HepG2 (cell line): ENCODE measurements at regions not wholly inside any gene's neighbourhood (a gene's known extent, or its start where the extent isn't known, plus 50 kb on each side); places are given as distances from the start of the nearest gene placed in this dataset.

ENCODE experiments used
- ATAC-seq: fragments of 200-7000 bp; cut with Tn5 transposase; 3 replicates; pipeline ENCODE4 v1.9.1; 2020; ENCODE audit warnings: mild to moderate bottlenecking, moderate library complexity
- BruUV-seq: library from RNA; stranded (reverse); fragments of 400-500 nt; replicated peaks from 2 replicates; lab custom pipeline; 2021; lab: Mats Ljungman, UMichigan
- CTCF ChIA-PET: fragments of 300-600 bp; formaldehyde crosslinking; extraction: SDS; loops from one replicate; lab custom pipeline; 2021; ENCODE audit warnings: low total read pairs, inconsistent platforms, low intra/inter-chr PET ratio; lab: Yijun Ruan, JAX
- POLR2A ChIA-PET: fragments of 350-600 bp; sonication (Branson Sonifier 250); formaldehyde crosslinking; loops from one replicate; lab custom pipeline; 2020; ENCODE audit warnings: antibody characterized with exemption, inconsistent platforms; lab: Yijun Ruan, JAX
- DNase-seq: peaks from one replicate; pipeline ENCODE4 v3.0.0-alpha.2; 2015; ENCODE audit warnings: low spot score
- FAIRE-seq: peaks from 3 replicates; lab custom pipeline; 2011; peaks lifted over from hg19 to GRCh38; lab: Jason Lieb, UNC
- H2AFZ ChIP-seq: one replicate; pipeline ENCODE4 v1.6.1; 2011; ENCODE audit warnings: low read length, inconsistent platforms
- H3K27ac ChIP-seq: fragments of 300-600 bp; 3 replicates; pipeline ENCODE4 v1.8.0; 2011; ENCODE audit warnings: mixed run types, mild to moderate bottlenecking, mixed read lengths, low read length, inconsistent platforms; ENCODE audit not compliant: insufficient read depth; ENCODE audit errors: extremely low read length
- H3K27me3 ChIP-seq, 2 experiments: fragments of 200-600 bp in 1 of 2; 2 replicates in 1 of 2; 3 replicates in 1 of 2; pipeline versions ENCODE4 v1.6.0 to v1.8.0; 2011; ENCODE audit warnings: low read length in 2 of 2, mild to moderate bottlenecking in 2 of 2, moderate library complexity in 2 of 2, inconsistent platforms in 1 of 2; ENCODE audit not compliant: insufficient read depth in 2 of 2, control insufficient read depth in 1 of 2
- H3K36me3 ChIP-seq, 2 experiments: fragments of 200-600 bp in 1 of 2; replicated peaks in 1 of 2; 2 replicates in 1 of 2; 3 replicates in 1 of 2; pipeline versions ENCODE4 v1.5.1 to v1.8.0; 2011; ENCODE audit warnings: low read length in 2 of 2, inconsistent platforms in 1 of 2; ENCODE audit not compliant: insufficient read depth in 2 of 2, control insufficient read depth in 1 of 2
- H3K4me1 ChIP-seq: 2 replicates; pipeline ENCODE4 v1.5.1; 2012; ENCODE audit warnings: low read length, inconsistent platforms; ENCODE audit not compliant: insufficient read depth
- H3K4me2 ChIP-seq: 2 replicates; pipeline ENCODE4 v1.6.0; 2011; ENCODE audit warnings: low read depth, low read length, inconsistent platforms
- H3K4me3 ChIP-seq, 3 experiments: fragments of 200-600 bp in 1 of 3; sonication (generic), shearing (Covaris generic) in 1 of 3; replicated peaks in 1 of 3; 2 replicates each; pipeline ENCODE4 v1.5.1; 2011 to 2016; ENCODE audit warnings: low read length in 3 of 3, inconsistent platforms in 2 of 3, low read depth in 2 of 3, mild to moderate bottlenecking in 2 of 3, control low read depth in 1 of 3, mixed read lengths in 1 of 3; ENCODE audit not compliant: insufficient read depth in 1 of 3
- H3K79me2 ChIP-seq: one replicate; pipeline ENCODE4 v1.6.1; 2011; ENCODE audit warnings: low read length, inconsistent platforms; ENCODE audit not compliant: insufficient read depth
- H3K9ac ChIP-seq: 2 replicates; pipeline ENCODE4 v1.6.0; 2011; ENCODE audit warnings: mild to moderate bottlenecking, low read depth, low read length, inconsistent platforms; ENCODE audit not compliant: insufficient read depth
- H3K9me3 ChIP-seq: 2 replicates; pipeline ENCODE4 v1.5.1; 2012; ENCODE audit warnings: mild to moderate bottlenecking, low read length
- H4K20me1 ChIP-seq: 2 replicates; pipeline ENCODE4 v1.6.0; 2011; ENCODE audit warnings: inconsistent platforms, mild to moderate bottlenecking, low read length, moderate library complexity; ENCODE audit not compliant: insufficient read depth
- CEBPB ChIP-seq: IDR thresholded peaks from 2 replicates; pipeline ENCODE4 v1.6.1; 2011; ENCODE audit warnings: low read depth, low read length, improper control_type of control experiment, borderline replicate concordance
- MAFG ChIP-seq: sonication (generic); formaldehyde crosslinking; IDR thresholded peaks from 2 replicates; pipeline ENCODE4 v1.5.1; 2020; ENCODE audit warnings: mild to moderate bottlenecking, missing genetic modification reagents
- ZFP37 ChIP-seq: sonication (generic); formaldehyde crosslinking; IDR thresholded peaks from 2 replicates; pipeline ENCODE4 v1.4.0; 2020; ENCODE audit warnings: missing genetic modification reagents, borderline replicate concordance
- ZFP41 ChIP-seq: sonication (generic); formaldehyde crosslinking; IDR thresholded peaks from 2 replicates; pipeline ENCODE4 v1.4.0; 2020; ENCODE audit warnings: mild to moderate bottlenecking, missing genetic modification reagents, borderline replicate concordance
- ZNF10 ChIP-seq: sonication (generic); formaldehyde crosslinking; IDR thresholded peaks from 2 replicates; pipeline ENCODE4 v1.4.0; 2020; ENCODE audit warnings: mild to moderate bottlenecking, low read depth, missing genetic modification reagents, borderline replicate concordance
- ZNF234 ChIP-seq: sonication (generic); formaldehyde crosslinking; conservative IDR thresholded peaks from 2 replicates; pipeline ENCODE4 v1.5.1; 2020; ENCODE audit warnings: mild to moderate bottlenecking, missing genetic modification reagents
- ZNF329 ChIP-seq: sonication (generic); formaldehyde crosslinking; IDR thresholded peaks from 2 replicates; pipeline ENCODE4 v1.9.0; 2021; ENCODE audit warnings: low read depth, mild to moderate bottlenecking, missing genetic modification reagents
- ZNF75D ChIP-seq: sonication (generic); formaldehyde crosslinking; IDR thresholded peaks from 2 replicates; pipeline ENCODE4 v1.8.1; 2023; ENCODE audit warnings: missing genetic modification reagents, mild to moderate bottlenecking, borderline replicate concordance
- WGBS: methylation state at CpG from one replicate; pipeline ENCODE4 v1.1.6; 2017; ENCODE audit warnings: low lambda C conversion rate; 5-methylcytosine and 5-hydroxymethylcytosine counted together
- in situ Hi-C: cut with HindIII; loops from 2 replicates; pipeline ENCODE4 v1.10.0; 2017; ENCODE audit warnings: low pct_unique_long_range_greater_than_20kb; ENCODE audit not compliant: extremely low pct_ligation_motif_present
- intact Hi-C: fragments of 100-400 bp; cut with micrococcal nuclease; formaldehyde crosslinking; loops from one replicate; pipeline ENCODE4 v1.10.0; 2022; ENCODE audit not compliant: unreplicated experiment
- TF ChIP-seq, protein P1 (sequence below): IDR thresholded peaks from 2 replicates; pipeline ENCODE4 v1.6.1; 2016; ENCODE audit warnings: missing biosample characterization, missing genetic modification reagents, low read depth

DNA sequence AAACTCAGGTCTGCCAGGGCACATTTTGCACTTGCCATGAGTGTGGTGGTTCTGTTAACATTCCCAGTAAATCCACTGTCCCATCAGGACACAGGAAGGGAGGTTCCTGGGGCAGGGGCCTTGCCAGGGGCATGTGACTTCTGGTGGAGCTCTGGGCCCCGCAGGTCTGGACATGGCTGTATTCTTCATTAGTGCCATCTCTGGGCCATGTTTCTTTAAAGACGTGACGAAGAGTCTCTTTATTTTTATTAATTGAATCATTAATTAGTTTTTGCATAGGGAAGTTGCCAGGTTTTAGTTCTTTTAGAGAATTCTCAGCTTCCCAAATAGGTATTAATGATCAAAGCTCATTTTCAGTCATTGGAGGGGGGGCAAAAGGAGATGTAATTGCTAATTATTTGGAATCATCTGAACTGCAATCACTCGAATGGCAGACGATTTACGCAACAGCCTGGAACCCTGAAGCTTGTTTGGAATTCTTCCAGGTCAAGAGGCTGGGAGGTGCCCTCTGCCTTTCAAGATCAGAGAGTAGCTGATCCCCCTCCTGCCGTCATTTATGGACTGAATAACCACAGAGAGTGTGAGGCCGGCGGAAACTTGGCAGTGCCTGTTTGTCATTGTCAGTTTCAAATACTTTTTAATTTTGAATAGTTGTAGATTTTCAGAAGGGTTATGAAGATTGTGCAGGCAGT is 106.2 kb downstream of the RTP5 start (continued):
- TF ChIP-seq ZNF329, result no peak
- TF ChIP-seq CEBPB, result peak; percentile 56; the same call in 1 of the 2 replicates
- TF ChIP-seq, protein P1, sequence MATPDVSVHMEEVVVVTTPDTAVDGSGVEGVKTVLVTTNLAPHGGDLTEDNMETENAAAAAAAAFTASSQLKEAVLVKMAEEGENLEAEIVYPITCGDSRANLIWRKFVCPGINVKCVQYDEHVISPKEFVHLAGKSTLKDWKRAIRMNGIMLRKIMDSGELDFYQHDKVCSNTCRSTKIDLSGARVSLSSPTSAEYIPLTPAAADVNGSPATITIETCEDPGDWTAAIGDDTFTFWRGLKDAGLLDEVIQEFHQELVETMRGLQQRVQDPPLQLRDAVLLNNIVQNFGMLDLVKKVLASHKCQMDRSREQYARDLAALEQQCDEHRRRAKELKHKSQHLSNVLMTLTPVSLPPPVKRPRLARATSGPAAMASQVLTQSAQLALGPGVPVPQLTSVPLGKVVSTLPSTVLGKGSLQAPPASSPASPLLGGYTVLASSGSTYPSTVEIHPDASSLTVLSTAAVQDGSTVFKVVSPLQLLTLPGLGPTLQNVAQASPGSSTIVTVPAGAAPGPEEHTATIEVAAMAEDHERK (CRISPR knock-in tag), result no peak
- TF ChIP-seq ZNF10 (CRISPR knock-in tag), result no peak
- TF ChIP-seq ZFP41 (CRISPR knock-in tag), result no peak
- TF ChIP-seq, all 625 proteins: peak for 2

GRCh38 chr2:241976296-241976695 is 106.8 kb downstream of the RTP5 start:
- 63% methylated on average over 12 of the region's 12 CpGs for WGBS
- CTCF ChIA-PET, result no interaction called here
- no TSS peak for BruUV-seq

More at GRCh38 chr2:241976296-241976695, 106.8 kb downstream of the RTP5 start:
- ATAC-seq (no peak), FAIRE-seq (no peak), DNase-seq (no peak)
- Histone ChIP-seq H3K9me3 (no peaks in the 10 kb centered on the region), H4K20me1 (no peaks in the 10 kb centered on the region), H3K27me3 (peaks cover 1 to 21% of the 10 kb centered on the region in 2 experiments; a peak in 4 of 5 replicates), H3K27ac (no peak overlapping the region), H3K79me2 (no peaks in the 10 kb centered on the region), H3K9ac (no peak overlapping the region), H3K36me3 (no peaks in the 10 kb centered on the region), H3K4me2 (no peak overlapping the region), H3K4me3 (no peak overlapping the region), H2AFZ (no peak overlapping the region), H3K4me1 (peaks cover 13% of the 10 kb centered on the region)
- in situ Hi-C loops (no loop called here), intact Hi-C loops (no loop called here)
- POLR2A ChIA-PET, result no interaction called here
- TF ChIP-seq ZNF234 (CRISPR knock-in tag) (no peak), ZFP37 (CRISPR knock-in tag) (no peak), MAFG (CRISPR knock-in tag) (no peak), ZNF75D (CRISPR knock-in tag) (0 out of 2 replicates have a peak, but pooled peaks have one; percentile 44)
